ENCODE measurements at regions not wholly inside any gene's neighbourhood (a gene's known extent, or its start where the extent isn't known, plus 50 kb on each side); places are given as distances from the start of the nearest gene placed in this dataset.
A peak's percentile ranks its signal among the peaks of the same experiment; 100 is the strongest.

GRCh38 chr13:21812192-21812626, 141.3 kb downstream of the FGF9 start:
- RAD21 ChIA-PET (ENCODE audit: low non-redundant PET in 1 of 2, low total read pairs in 2 of 2, uncharacterized antibody in 2 of 2, unreplicated experiment in 2 of 2), result no interaction called here
- POLR2A ChIA-PET, result no interaction called here
- no peaks in the 10 kb centered on the region for H3K9me3 ChIP-seq (ENCODE audit: control insufficient read depth in 1 of 2, insufficient read depth in 1 of 2, low read depth in 1 of 2, low read length in 2 of 2)

GRCh38 chr13:21813110-21813509, 142.2 kb downstream of the FGF9 start:
- ChIA-PET POLR2A (no interaction called here), CTCF (no interaction called here), RAD21 (ENCODE audit: low non-redundant PET in 1 of 2, low total read pairs in 2 of 2, uncharacterized antibody in 2 of 2, unreplicated experiment in 2 of 2) (no interaction called here)
- H3K4me2 ChIP-seq (ENCODE audit: low read length), result no peak overlapping the region
- no peak overlapping the region for H2AFZ ChIP-seq (ENCODE audit: low read depth, low read length, poor library complexity, severe bottlenecking)
- H3K36me3 ChIP-seq (ENCODE audit: control insufficient read depth in 1 of 2, insufficient read depth in 2 of 2, low read length in 2 of 2), result no peaks in the 10 kb centered on the region
- DNase-seq (ENCODE audit: low read depth, low spot score), result no peak
- TF ChIP-seq ATF3 (IDR thresholded peaks at IDR 0.05) (no peak), CEBPB (IDR thresholded peaks at IDR 0.05; ENCODE audit: low read depth) (no peak), EZH2phosphoT487 (IDR thresholded peaks at IDR 0.05; ENCODE audit: borderline replicate concordance) (no peak), RAD21 (IDR thresholded peaks at IDR 0.05; ENCODE audit: low read depth) (peak; percentile 7; the same call in 1 of the 2 replicates), ZNF274 (IDR thresholded peaks at IDR 0.05; ENCODE audit: low read depth, low read length) (no peak), CBX3 (IDR thresholded peaks at IDR 0.05; ENCODE audit: low read depth) (no peak), CTCF (IDR thresholded peaks at IDR 0.05 in 2 of 3, conservative IDR thresholded peaks at IDR 0.05 in 1 of 3; ENCODE audit: borderline replicate concordance in 1 of 3, insufficient read depth in 1 of 3, low read depth in 2 of 3, low read length in 2 of 3) (peak in 2 of 3 experiments; percentile 54; a peak in 4 of 6 replicates)
- no peaks in the 10 kb centered on the region for H3K9me2 ChIP-seq (ENCODE audit: insufficient read depth)
- no peaks in the 10 kb centered on the region for H3K79me2 ChIP-seq (ENCODE audit: insufficient read depth, low read length)
- H3K27me3 ChIP-seq (ENCODE audit: insufficient read depth, low read length), result no peaks in the 10 kb centered on the region
- H3K27ac ChIP-seq (ENCODE audit: low read depth, low read length), result no peak overlapping the region
- no peak overlapping the region for H3K4me3 ChIP-seq (replicated peaks in 1 of 2; ENCODE audit: low read depth in 1 of 2, low read length in 2 of 2)
- H3K9ac ChIP-seq (ENCODE audit: low read length), result no peak overlapping the region
- intact Hi-C loops (cut with micrococcal nuclease), result no loop called here
- no peaks in the 10 kb centered on the region for H3K9me3 ChIP-seq (ENCODE audit: control insufficient read depth in 1 of 2, insufficient read depth in 1 of 2, low read depth in 1 of 2, low read length in 2 of 2)
- 0 out of 2 replicates have a peak, but pooled peaks have one; percentile 47 for ATAC-seq
- no peaks in the 10 kb centered on the region for H4K20me1 ChIP-seq (ENCODE audit: insufficient read depth)
- no TSS peak for BruUV-seq (replicated peaks)
- no peaks in the 10 kb centered on the region for H3K4me1 ChIP-seq (ENCODE audit: control insufficient read depth in 1 of 2, insufficient read depth in 2 of 2, low read length in 2 of 2)

More at GRCh38 chr13:21812192-21812626, 141.3 kb downstream of the FGF9 start:
- H2AFZ ChIP-seq (ENCODE audit: low read depth, low read length, poor library complexity, severe bottlenecking), result no peak overlapping the region
- no peak for ATAC-seq
- H3K4me2 ChIP-seq (ENCODE audit: low read length), result no peak overlapping the region
- no peaks in the 10 kb centered on the region for H4K20me1 ChIP-seq (ENCODE audit: insufficient read depth)
- no peak overlapping the region for H3K27ac ChIP-seq (ENCODE audit: low read depth, low read length)
- no peak overlapping the region for H3K4me3 ChIP-seq (replicated peaks in 1 of 2; ENCODE audit: low read depth in 1 of 2, low read length in 2 of 2)
- H3K36me3 ChIP-seq (ENCODE audit: control insufficient read depth in 1 of 2, insufficient read depth in 2 of 2, low read length in 2 of 2), result no peaks in the 10 kb centered on the region
- CTCF ChIA-PET, result no interaction called here
- no TSS peak for BruUV-seq (replicated peaks)
- no peak for DNase-seq (ENCODE audit: low read depth, low spot score)
- H3K27me3 ChIP-seq (ENCODE audit: insufficient read depth, low read length), result no peaks in the 10 kb centered on the region
- no peaks in the 10 kb centered on the region for H3K4me1 ChIP-seq (ENCODE audit: control insufficient read depth in 1 of 2, insufficient read depth in 2 of 2, low read length in 2 of 2)
- H3K9ac ChIP-seq (ENCODE audit: low read length), result no peak overlapping the region
- TF ChIP-seq EZH2phosphoT487 (IDR thresholded peaks at IDR 0.05; ENCODE audit: borderline replicate concordance), result no peak
- no peak for TF ChIP-seq EZH2 (IDR thresholded peaks at IDR 0.05)
- TF ChIP-seq YY1 (IDR thresholded peaks at IDR 0.05; ENCODE audit: extremely low read depth, insufficient replicate concordance, low read depth, low read length), result no peak
- no peak for TF ChIP-seq ZFX (IDR thresholded peaks at IDR 0.05)
- intact Hi-C loops (cut with micrococcal nuclease), result no loop called here
- no peaks in the 10 kb centered on the region for H3K9me2 ChIP-seq (ENCODE audit: insufficient read depth)
- no peaks in the 10 kb centered on the region for H3K79me2 ChIP-seq (ENCODE audit: insufficient read depth, low read length)

All from HCT116 (cell line).